ENCODE measurements at regions not wholly inside any gene's neighbourhood (a gene's known extent, or its start where the extent isn't known, plus 50 kb on each side); places are given as distances from the start of the nearest gene placed in this dataset.

GRCh38 chr5:171596391-171596878 lies 177.0 kb downstream of the FGF18 start (continued):
- TF ChIP-seq MAX (IDR thresholded peaks at IDR 0.05): peak; percentile 67; the same call in 1 of the 2 replicates

Data from H1 (cell line).